Adrenal gland (tissue), 5 donors: ENCODE measurements at regions not wholly inside any gene's neighbourhood (a gene's known extent, or its start where the extent isn't known, plus 50 kb on each side); places are given as distances from the start of the nearest gene placed in this dataset.

Source experiments
- CTCF ChIP-seq, 6 experiments: fragments of 450-650 bp in 4 of 6; fragments of 200-600 bp in 2 of 6; sonication (generic) in 1 of 6; IDR thresholded peaks; 1 replicate in 5 of 6; 2 replicates in 1 of 6; pipeline versions ENCODE4 v1.5.1 to v1.8.0; 2016 to 2021; ENCODE audit warnings: antibody characterized with exemption in 6 of 6, mild to moderate bottlenecking in 2 of 6, moderate library complexity in 1 of 6
- POLR2A ChIP-seq, 2 donors: fragments of 450-650 bp; IDR thresholded peaks; one replicate each; pipeline ENCODE4 v1.6.1; 2017; ENCODE audit warnings: antibody characterized with exemption in 2 of 2, mild to moderate bottlenecking in 2 of 2, moderate library complexity in 1 of 2
- donor health status: DM: no; HTN: no; CAD: no.

- TF ChIP-seq POLR2A (IDR thresholded peaks at IDR 0.05) (no peak), CTCF (IDR thresholded peaks at IDR 0.05) (no peak)
Observed at GRCh38 chr1:108033550-108033951, 68.6 kb upstream of the VAV3 start.
